Lung (tissue), 11 donors: ENCODE measurements at regions not wholly inside any gene's neighbourhood (a gene's known extent, or its start where the extent isn't known, plus 50 kb on each side); places are given as distances from the start of the nearest gene placed in this dataset.

ENCODE experiments used
- ATAC-seq: fragments of 200-7000 bp; cut with Tn5 transposase; one replicate; pipeline ENCODE4 v1.9.1; 2020; ENCODE audit warnings: moderate number of reproducible peaks; ENCODE audit not compliant: insufficient read depth, low FRiP score
- DNase-seq, 3 donors: peaks; one replicate each; pipeline ENCODE4 v3.0.0-alpha.2; 2013 to 2017
- H3K27ac ChIP-seq, 2 donors: one replicate each; pipeline ENCODE4 v1.5.1; 2013; ENCODE audit warnings: mild to moderate bottlenecking in 2 of 2, moderate library complexity in 2 of 2, control low read depth in 1 of 2, inconsistent platforms in 1 of 2, low read depth in 1 of 2, low read length in 1 of 2
- H3K27me3 ChIP-seq, 3 donors: one replicate each; pipeline ENCODE4 v1.5.1; 2013; ENCODE audit warnings: low read length in 2 of 3; ENCODE audit not compliant: control insufficient read depth in 3 of 3, insufficient read depth in 3 of 3
- H3K36me3 ChIP-seq, 4 donors: one replicate each; pipeline ENCODE4 v1.5.1; 2013; ENCODE audit warnings: low read length in 4 of 4, mild to moderate bottlenecking in 1 of 4, moderate library complexity in 1 of 4; ENCODE audit not compliant: control insufficient read depth in 4 of 4, insufficient read depth in 4 of 4
- H3K4me1 ChIP-seq, 5 donors: one replicate each; pipeline ENCODE4 v1.5.1; 2013; ENCODE audit warnings: low read length in 5 of 5, mild to moderate bottlenecking in 2 of 5, moderate library complexity in 1 of 5; ENCODE audit not compliant: control insufficient read depth in 5 of 5, insufficient read depth in 5 of 5
- H3K4me3 ChIP-seq: one replicate; pipeline ENCODE4 v1.5.1; 2013; ENCODE audit warnings: mild to moderate bottlenecking, control low read depth, moderate library complexity
- H3K9ac ChIP-seq, 2 donors: one replicate each; pipeline ENCODE4 v1.5.1; 2013; ENCODE audit warnings: low read length in 2 of 2, control low read depth in 1 of 2; ENCODE audit not compliant: insufficient read depth in 1 of 2
- H3K9me3 ChIP-seq, 4 donors: one replicate each; pipeline ENCODE4 v1.5.1; 2013; ENCODE audit warnings: low read length in 3 of 4, mild to moderate bottlenecking in 1 of 4, moderate library complexity in 1 of 4; ENCODE audit not compliant: control insufficient read depth in 4 of 4, insufficient read depth in 3 of 4
- CTCF ChIP-seq: IDR thresholded peaks from 2 replicates; pipeline ENCODE4 v1.5.1; 2012; ENCODE audit warnings: mild to moderate bottlenecking; ENCODE audit errors: control extremely low read depth, extremely low read depth
- WGBS, 2 donors: extraction: QIAGEN DNeasy Blood & Tissue Kit; methylation state at CpG; one replicate each; pipeline ENCODE4 v1.1.7; 2013; 5-methylcytosine and 5-hydroxymethylcytosine counted together
- donor health status: control.
- donor health status: control.
- donor health status: Bipolar disorder and iron deficiency.
- donor health status: healthy.
- donor health status: DM: yes; HTN: yes; CAD: no.

GRCh38 chr16:77066896-77067496, 124.0 kb upstream of the MON1B start:
- Histone ChIP-seq H3K4me3 (no peak overlapping the region), H3K4me1 (peaks cover 0 to 27% (median 9%) of the 10 kb centered on the region in 5 donors), H3K9ac (no peak overlapping the region), H3K9me3 (no peaks in the 10 kb centered on the region), H3K27me3 (no peaks in the 10 kb centered on the region), H3K27ac (no peak overlapping the region), H3K36me3 (no peaks in the 10 kb centered on the region)
- no peak for ATAC-seq
- TF ChIP-seq CTCF, result no peak
- DNase-seq, result peak in 1 of 3 donors; percentile 35
- WGBS, 2 donors, result 43 to 49% methylated on average over 9 of the region's 9 CpGs

- H3K9ac ChIP-seq, result no peak overlapping the region
- 32 to 55% methylated on average over 2 of the region's 2 CpGs for WGBS, 2 donors
- H3K27me3 ChIP-seq, result no peaks in the 10 kb centered on the region
- DNase-seq (no peak), ATAC-seq (no peak)
- TF ChIP-seq CTCF, result no peak
- no peak overlapping the region for H3K27ac ChIP-seq
- no peak overlapping the region for H3K4me3 ChIP-seq
- H3K36me3 ChIP-seq, result no peaks in the 10 kb centered on the region
- peaks cover 0 to 18% (median 9%) of the 10 kb centered on the region in 5 donors for H3K4me1 ChIP-seq
- no peaks in the 10 kb centered on the region for H3K9me3 ChIP-seq
Measured at GRCh38 chr16:77067900-77068299, 123.1 kb upstream of the MON1B start.

- Histone ChIP-seq H3K9me3 (peaks cover 0 to 1% (median 0%) of the 10 kb centered on the region in 4 donors), H3K36me3 (no peaks in the 10 kb centered on the region), H3K9ac (no peak overlapping the region), H3K27me3 (no peaks in the 10 kb centered on the region), H3K4me3 (no peak overlapping the region), H3K4me1 (peaks cover 0 to 13% (median 5%) of the 10 kb centered on the region in 5 donors), H3K27ac (no peak overlapping the region)
- ATAC-seq (no peak), DNase-seq (peak in 1 of 3 donors; percentile 14)
- TF ChIP-seq CTCF, result no peak
- 58 to 61% methylated on average over 1 of the region's 1 CpG for WGBS, 2 donors
Measured at GRCh38 chr16:77068402-77068801, 122.6 kb upstream of the MON1B start.

GRCh38 chr16:77069929-77070328, 121.1 kb upstream of the MON1B start:
- TF ChIP-seq CTCF, result no peak
- peaks cover 0 to 4% (median 0%) of the 10 kb centered on the region in 4 donors for H3K9me3 ChIP-seq
- no peak overlapping the region for H3K4me3 ChIP-seq
- H3K27ac ChIP-seq, result no peak overlapping the region
- DNase-seq (no peak), ATAC-seq (no peak)
- H3K4me1 ChIP-seq, result peaks cover 0 to 1% (median 0%) of the 10 kb centered on the region in 5 donors
- H3K27me3 ChIP-seq, result no peaks in the 10 kb centered on the region
- H3K9ac ChIP-seq, result no peak overlapping the region
- no peaks in the 10 kb centered on the region for H3K36me3 ChIP-seq
- 76 to 80% methylated on average over 2 of the region's 2 CpGs for WGBS, 2 donors
